H9 (cell line): ENCODE measurements at regions not wholly inside any gene's neighbourhood (a gene's known extent, or its start where the extent isn't known, plus 50 kb on each side); places are given as distances from the start of the nearest gene placed in this dataset.

Source experiments
- DNase-seq: peaks from one replicate; pipeline ENCODE4 v3.0.0-alpha.2; 2017
- H2AFZ ChIP-seq: one replicate; pipeline ENCODE4 v1.6.1; 2013; ENCODE audit warnings: mild to moderate bottlenecking, low read length, control low read depth, moderate library complexity
- H2AK5ac ChIP-seq: 2 replicates; pipeline ENCODE4 v1.6.1; 2013; ENCODE audit warnings: low read length, control low read depth, mixed read lengths; ENCODE audit not compliant: insufficient read length
- H2BK120ac ChIP-seq: one replicate; pipeline ENCODE4 v1.6.1; 2013; ENCODE audit warnings: low read depth, mild to moderate bottlenecking, low read length, control low read depth, inconsistent platforms; ENCODE audit not compliant: poor library complexity, severe bottlenecking
- H2BK12ac ChIP-seq: 2 replicates; pipeline ENCODE4 v1.6.1; 2013; ENCODE audit warnings: low read length, control low read depth, mixed read lengths, low read depth; ENCODE audit not compliant: insufficient read length
- H2BK15ac ChIP-seq: 2 replicates; pipeline ENCODE4 v1.6.1; 2013; ENCODE audit warnings: low read depth, low read length, control low read depth
- H2BK20ac ChIP-seq: one replicate; pipeline ENCODE4 v1.6.1; 2013; ENCODE audit warnings: low read depth, mild to moderate bottlenecking, low read length, control low read depth, inconsistent platforms; ENCODE audit not compliant: poor library complexity, severe bottlenecking
- H2BK5ac ChIP-seq: 2 replicates; pipeline ENCODE4 v1.6.1; 2013; ENCODE audit warnings: low read length, control low read depth, mixed read lengths; ENCODE audit not compliant: insufficient read length
- H3K14ac ChIP-seq: 2 replicates; pipeline ENCODE4 v1.6.1; 2013; ENCODE audit warnings: low read length, control low read depth; ENCODE audit not compliant: insufficient read depth
- H3K18ac ChIP-seq: 2 replicates; pipeline ENCODE4 v1.6.1; 2013; ENCODE audit warnings: low read depth, mild to moderate bottlenecking, mixed read lengths, low read length, control low read depth; ENCODE audit not compliant: insufficient read length
- H3K23ac ChIP-seq: 2 replicates; pipeline ENCODE4 v1.6.1; 2013; ENCODE audit warnings: low read length, control low read depth, mixed read lengths, low read depth; ENCODE audit not compliant: insufficient read length
- H3K23me2 ChIP-seq: 2 replicates; pipeline ENCODE4 v1.6.1; 2013; ENCODE audit warnings: low read depth, mild to moderate bottlenecking, mixed read lengths, low read length, control low read depth; ENCODE audit not compliant: insufficient read length, poor library complexity, severe bottlenecking
- H3K27ac ChIP-seq: 2 replicates; pipeline ENCODE4 v1.5.1; 2013; ENCODE audit warnings: low read length, control low read depth, mixed read lengths, low read depth; ENCODE audit not compliant: insufficient read length
- H3K27me3 ChIP-seq: 2 replicates; pipeline ENCODE4 v1.6.1; 2013; ENCODE audit warnings: low read length, control low read depth, inconsistent platforms; ENCODE audit not compliant: insufficient read depth
- H3K4ac ChIP-seq: 2 replicates; pipeline ENCODE4 v1.6.1; 2013; ENCODE audit warnings: low read depth, mild to moderate bottlenecking, control low read depth, inconsistent platforms, low read length, moderate library complexity
- H3K4me1 ChIP-seq: 2 replicates; pipeline ENCODE4 v1.6.1; 2013; ENCODE audit warnings: low read length, control low read depth, inconsistent platforms; ENCODE audit not compliant: insufficient read depth
- H3K4me2 ChIP-seq: 2 replicates; pipeline ENCODE4 v1.6.1; 2013; ENCODE audit warnings: low read length, control low read depth, mixed read lengths; ENCODE audit not compliant: insufficient read length, insufficient read depth
- H3K56ac ChIP-seq: 2 replicates; pipeline ENCODE4 v1.6.1; 2013; ENCODE audit warnings: low read depth, mild to moderate bottlenecking, mixed read lengths, low read length, control low read depth; ENCODE audit not compliant: insufficient read length
- H3K79me1 ChIP-seq: 2 replicates; pipeline ENCODE4 v1.6.1; 2013; ENCODE audit warnings: low read depth, mild to moderate bottlenecking, moderate library complexity, low read length, control low read depth, inconsistent platforms; ENCODE audit not compliant: insufficient read depth, poor library complexity, severe bottlenecking
- H3K79me2 ChIP-seq: 2 replicates; pipeline ENCODE4 v1.6.1; 2013; ENCODE audit warnings: low read length, control low read depth, inconsistent platforms; ENCODE audit not compliant: insufficient read depth
- H3K9ac ChIP-seq: 2 replicates; pipeline ENCODE4 v1.6.1; 2013; ENCODE audit warnings: low read length, control low read depth, mixed read lengths; ENCODE audit not compliant: insufficient read length; ENCODE audit errors: extremely low read depth
- H3K9me3 ChIP-seq: one replicate; pipeline ENCODE4 v1.6.1; 2013; ENCODE audit warnings: low read depth, low read length, inconsistent platforms; ENCODE audit not compliant: control insufficient read depth
- H3T11ph ChIP-seq: one replicate; pipeline ENCODE4 v1.6.1; 2013; ENCODE audit warnings: mild to moderate bottlenecking, low read length, control low read depth, inconsistent platforms
- H4K20me1 ChIP-seq: one replicate; pipeline ENCODE4 v1.6.1; 2013; ENCODE audit not compliant: control insufficient read depth, insufficient read length, insufficient read depth
- H4K5ac ChIP-seq: 2 replicates; pipeline ENCODE4 v1.6.1; 2013; ENCODE audit warnings: low read depth, mild to moderate bottlenecking, mixed read lengths, low read length, control low read depth; ENCODE audit not compliant: insufficient read length
- H4K8ac ChIP-seq: replicated peaks from 2 replicates; pipeline ENCODE4 v1.6.1; 2013; ENCODE audit warnings: low read length, control low read depth, mixed read lengths, low read depth; ENCODE audit not compliant: insufficient read length
- H4K91ac ChIP-seq: 2 replicates; pipeline ENCODE4 v1.6.1; 2013; ENCODE audit warnings: low read depth, mild to moderate bottlenecking, moderate library complexity, mixed read lengths, low read length, control low read depth; ENCODE audit not compliant: insufficient read length
- H3K27ac Mint-ChIP-seq, 3 experiments: 2 replicates in 2 of 3; 3 replicates in 1 of 3; pipeline ENCODE4 v1.8.0; 2020 to 2021; ENCODE audit warnings: mixed read lengths in 3 of 3, mild to moderate bottlenecking in 1 of 3, moderate library complexity in 1 of 3
- H3K27me3 Mint-ChIP-seq: 2 replicates; pipeline ENCODE4 v1.8.0; 2021; ENCODE audit warnings: low read depth, mild to moderate bottlenecking, moderate library complexity, mixed read lengths
- H3K36me3 Mint-ChIP-seq, 3 experiments: 2 replicates in 2 of 3; 3 replicates in 1 of 3; pipeline ENCODE4 v1.8.0; 2020 to 2021; ENCODE audit warnings: low read depth in 3 of 3, mixed read lengths in 3 of 3; ENCODE audit not compliant: insufficient read depth in 1 of 3
- H3K4me1 Mint-ChIP-seq, 2 experiments: 2 replicates each; pipeline ENCODE4 v1.8.0; 2020; ENCODE audit warnings: mixed read lengths in 2 of 2
- H3K4me3 Mint-ChIP-seq, 2 experiments: 2 replicates in 1 of 2; 3 replicates in 1 of 2; pipeline ENCODE4 v1.8.0; 2020 to 2021; ENCODE audit warnings: mild to moderate bottlenecking in 2 of 2, mixed read lengths in 2 of 2, moderate library complexity in 1 of 2
- H3K9me3 Mint-ChIP-seq, 2 experiments: 2 replicates in 1 of 2; 3 replicates in 1 of 2; pipeline ENCODE4 v1.8.0; 2020; ENCODE audit warnings: mild to moderate bottlenecking in 2 of 2, mixed read lengths in 2 of 2, moderate library complexity in 1 of 2
- CTCF ChIP-seq: fragments of 200-600 bp; sonication (generic); conservative IDR thresholded peaks from 3 replicates; pipeline ENCODE4 v1.8.0; 2021; ENCODE audit warnings: antibody characterized with exemption, mild to moderate bottlenecking
- WGBS: extraction: QIAGEN DNeasy Blood & Tissue Kit; methylation state at CpG from one replicate; pipeline ENCODE4 v1.1.7; 2013; ENCODE audit warnings: missing lambda C conversion rate, low lambda C conversion rate, mixed read lengths; ENCODE audit not compliant: insufficient read length; ENCODE audit errors: extremely low coverage; 5-methylcytosine and 5-hydroxymethylcytosine counted together

GRCh38 chr11:43123443-43123842, 188.4 kb upstream of the API5 start:
- Histone ChIP-seq H3K79me1 (no peaks in the 10 kb centered on the region), H2BK15ac (no peak overlapping the region), H3K14ac (no peak overlapping the region), H2BK20ac (no peak overlapping the region), H3T11ph (no peak overlapping the region), H4K5ac (no peak overlapping the region), H3K23me2 (no peaks in the 10 kb centered on the region), H3K9me3 (no peaks in the 10 kb centered on the region), H3K4me1 (no peaks in the 10 kb centered on the region), H2BK120ac (no peak overlapping the region), H3K4ac (no peak overlapping the region), H3K79me2 (no peaks in the 10 kb centered on the region), H4K91ac (no peak overlapping the region), H3K56ac (no peak overlapping the region), H4K20me1 (no peaks in the 10 kb centered on the region), H3K18ac (no peak overlapping the region), H4K8ac (no peak overlapping the region), H3K27ac (no peak overlapping the region), H3K23ac (no peak overlapping the region), H3K9ac (no peak overlapping the region), H2AFZ (no peak overlapping the region), H3K4me2 (no peak overlapping the region), H2BK5ac (no peak overlapping the region), H3K27me3 (no peaks in the 10 kb centered on the region), H2BK12ac (no peak overlapping the region), H2AK5ac (no peak overlapping the region)
- no peak for DNase-seq
- no peak overlapping the region for H3K4me3 Mint-ChIP-seq
- no peak overlapping the region for H3K27ac Mint-ChIP-seq
- no peaks in the 10 kb centered on the region; the same call in 1 of the 2 replicates for H3K27me3 Mint-ChIP-seq
- no peaks in the 10 kb centered on the region; a peak in 1 of 7 replicates for H3K36me3 Mint-ChIP-seq
- no peaks in the 10 kb centered on the region for H3K4me1 Mint-ChIP-seq
- H3K9me3 Mint-ChIP-seq: no peaks in the 10 kb centered on the region
- no peak for TF ChIP-seq CTCF
- no CpG with 5 or more reads among the region's 1 CpG for WGBS
